C4-2B (cell line): ENCODE measurements at regions not wholly inside any gene's neighbourhood (a gene's known extent, or its start where the extent isn't known, plus 50 kb on each side); places are given as distances from the start of the nearest gene placed in this dataset.

Source experiments
- H3K27ac ChIP-seq: fragments of 450-650 bp; 2 replicates; pipeline ENCODE4 v1.5.1; 2017
- ZFX ChIP-seq: fragments of 450-650 bp; IDR thresholded peaks from 2 replicates; pipeline ENCODE4 v1.6.1; 2017
- TF ChIP-seq, protein P1 (sequence below): fragments of 450-650 bp; conservative IDR thresholded peaks from 2 replicates; pipeline ENCODE4 v1.5.1; 2017; ENCODE audit warnings: mild to moderate bottlenecking

DNA sequence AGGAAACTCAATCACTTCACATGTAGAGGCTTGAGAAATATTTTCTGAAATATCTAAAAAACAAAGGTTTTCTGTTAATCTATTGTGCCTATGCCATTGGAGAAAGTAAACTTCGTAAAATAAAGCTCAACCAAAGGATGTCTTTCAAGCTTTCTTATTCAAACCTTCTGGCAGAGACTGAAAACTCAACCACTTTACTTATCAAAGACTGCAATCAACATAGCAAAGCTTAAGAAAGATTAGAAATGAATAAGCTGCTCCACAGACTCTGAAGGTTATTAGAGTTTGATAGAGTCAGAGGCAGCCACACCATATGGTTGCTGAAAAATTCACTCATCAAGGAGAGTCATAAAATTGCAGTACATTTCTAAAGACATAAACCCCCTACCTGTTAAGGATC is 245.8 kb upstream of the MEOX2 start:
- TF ChIP-seq, protein P1, sequence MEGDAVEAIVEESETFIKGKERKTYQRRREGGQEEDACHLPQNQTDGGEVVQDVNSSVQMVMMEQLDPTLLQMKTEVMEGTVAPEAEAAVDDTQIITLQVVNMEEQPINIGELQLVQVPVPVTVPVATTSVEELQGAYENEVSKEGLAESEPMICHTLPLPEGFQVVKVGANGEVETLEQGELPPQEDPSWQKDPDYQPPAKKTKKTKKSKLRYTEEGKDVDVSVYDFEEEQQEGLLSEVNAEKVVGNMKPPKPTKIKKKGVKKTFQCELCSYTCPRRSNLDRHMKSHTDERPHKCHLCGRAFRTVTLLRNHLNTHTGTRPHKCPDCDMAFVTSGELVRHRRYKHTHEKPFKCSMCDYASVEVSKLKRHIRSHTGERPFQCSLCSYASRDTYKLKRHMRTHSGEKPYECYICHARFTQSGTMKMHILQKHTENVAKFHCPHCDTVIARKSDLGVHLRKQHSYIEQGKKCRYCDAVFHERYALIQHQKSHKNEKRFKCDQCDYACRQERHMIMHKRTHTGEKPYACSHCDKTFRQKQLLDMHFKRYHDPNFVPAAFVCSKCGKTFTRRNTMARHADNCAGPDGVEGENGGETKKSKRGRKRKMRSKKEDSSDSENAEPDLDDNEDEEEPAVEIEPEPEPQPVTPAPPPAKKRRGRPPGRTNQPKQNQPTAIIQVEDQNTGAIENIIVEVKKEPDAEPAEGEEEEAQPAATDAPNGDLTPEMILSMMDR: no peak
- no peak for TF ChIP-seq ZFX

DNA sequence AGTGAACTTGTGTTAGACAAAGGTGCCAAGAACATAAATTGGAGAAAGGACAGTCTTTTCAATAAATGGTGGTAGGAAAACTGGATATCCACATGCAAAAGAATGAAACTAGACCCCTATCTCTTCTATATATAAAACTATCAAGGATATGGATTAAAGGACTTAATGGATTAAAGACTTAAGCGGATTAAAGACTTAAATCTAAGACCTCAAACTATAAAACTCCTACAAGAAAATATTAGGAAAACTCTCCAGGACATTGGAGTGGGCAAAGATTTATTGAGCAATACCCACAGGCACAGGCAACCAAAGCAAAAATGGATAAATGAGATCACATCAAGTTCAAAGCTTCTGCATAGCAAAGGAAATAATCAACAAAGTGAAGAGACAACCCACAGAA is 242.9 kb upstream of the MEOX2 start:
- TF ChIP-seq, protein P1: no peak
- no peak for TF ChIP-seq ZFX
- H3K27ac ChIP-seq: no peak overlapping the region

More for the DNA sequence above, 245.8 kb upstream of the MEOX2 start:
- H3K27ac ChIP-seq: no peak overlapping the region

DNA sequence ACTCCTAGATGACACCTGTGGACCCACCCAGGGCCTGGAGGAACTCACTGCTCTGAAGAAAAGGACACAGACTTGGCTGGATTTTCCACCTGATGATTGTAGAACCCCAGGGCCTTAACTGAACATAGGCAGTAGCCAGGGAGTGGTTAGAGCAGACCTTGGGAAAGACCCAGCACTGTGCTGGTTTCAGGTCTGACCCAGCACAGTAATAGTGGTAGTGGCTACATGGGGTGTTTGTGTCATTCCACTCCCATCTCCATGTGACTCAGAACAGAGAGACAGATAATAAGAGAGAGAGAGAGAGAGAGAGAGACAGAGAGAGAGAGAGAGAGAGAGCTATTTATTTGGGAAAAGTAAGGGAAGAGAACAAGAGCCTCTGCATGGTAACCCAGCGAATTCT is 239.1 kb upstream of the MEOX2 start:
- H3K27ac ChIP-seq: no peak overlapping the region

DNA sequence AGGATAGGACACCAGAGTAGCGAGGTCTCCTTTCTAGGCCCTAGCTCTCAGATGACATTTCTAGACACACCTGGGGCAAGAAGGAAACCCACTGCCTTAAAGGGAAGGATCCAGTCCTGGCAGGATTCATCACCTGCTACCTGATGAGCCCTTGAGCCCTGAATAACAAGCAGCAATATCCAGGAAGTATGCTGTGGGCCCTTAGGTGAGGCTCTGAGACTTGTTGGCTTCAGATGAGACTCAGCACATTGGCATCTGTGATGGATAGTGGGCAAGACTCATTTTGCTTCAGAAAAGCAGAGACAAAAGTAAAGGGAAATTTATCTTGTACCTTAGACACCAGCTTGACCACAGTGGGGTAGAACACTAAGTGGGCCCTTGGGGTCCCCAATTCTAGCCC is 238.4 kb upstream of the MEOX2 start:
- TF ChIP-seq ZFX: no peak
- TF ChIP-seq, protein P1: no peak
- H3K27ac ChIP-seq: no peak overlapping the region

More for the DNA sequence above, 239.1 kb upstream of the MEOX2 start:
- TF ChIP-seq, protein P1: no peak
- TF ChIP-seq ZFX: no peak

DNA sequence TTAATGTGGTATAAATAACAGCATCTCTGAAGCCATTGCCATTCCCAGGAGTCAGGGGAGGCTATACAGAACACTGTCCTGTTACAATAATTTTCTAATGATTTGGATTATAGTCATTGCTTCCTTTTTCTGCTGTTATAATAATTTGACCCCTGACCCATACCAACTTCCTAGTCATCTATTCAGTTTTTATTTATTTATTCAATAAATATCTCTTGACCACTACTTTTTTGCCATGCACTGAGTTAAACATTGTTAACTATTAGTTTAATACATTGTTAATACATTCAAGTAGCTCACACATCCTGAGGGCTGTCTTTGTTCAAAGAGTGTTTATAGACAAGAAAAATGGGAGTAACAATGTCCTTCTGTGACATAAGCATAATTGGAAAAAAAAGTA is 235.5 kb upstream of the MEOX2 start:
- H3K27ac ChIP-seq: no peak overlapping the region
- TF ChIP-seq ZFX: no peak
- TF ChIP-seq, protein P1: no peak

DNA sequence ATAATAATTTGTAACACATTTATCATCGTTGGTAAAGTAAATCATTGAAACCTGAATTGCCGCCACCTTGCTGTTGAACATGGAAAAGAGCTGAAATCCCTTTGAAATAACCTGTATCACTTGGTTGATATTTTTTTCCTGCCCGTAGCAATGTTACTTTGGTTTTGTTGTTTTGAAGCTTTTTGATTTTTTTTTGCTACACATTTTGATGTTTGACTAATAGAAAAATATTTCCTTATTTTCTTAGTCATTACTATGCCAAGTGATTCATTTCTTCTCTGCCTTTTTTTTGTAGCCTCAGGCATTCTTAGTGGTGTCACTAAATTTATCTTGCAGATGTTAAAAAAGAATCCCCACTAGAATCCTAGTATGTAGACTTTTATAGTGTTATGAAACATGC is 235.1 kb upstream of the MEOX2 start:
- no peak overlapping the region for H3K27ac ChIP-seq
- no peak for TF ChIP-seq ZFX
- TF ChIP-seq, protein P1: peak; percentile 23

DNA sequence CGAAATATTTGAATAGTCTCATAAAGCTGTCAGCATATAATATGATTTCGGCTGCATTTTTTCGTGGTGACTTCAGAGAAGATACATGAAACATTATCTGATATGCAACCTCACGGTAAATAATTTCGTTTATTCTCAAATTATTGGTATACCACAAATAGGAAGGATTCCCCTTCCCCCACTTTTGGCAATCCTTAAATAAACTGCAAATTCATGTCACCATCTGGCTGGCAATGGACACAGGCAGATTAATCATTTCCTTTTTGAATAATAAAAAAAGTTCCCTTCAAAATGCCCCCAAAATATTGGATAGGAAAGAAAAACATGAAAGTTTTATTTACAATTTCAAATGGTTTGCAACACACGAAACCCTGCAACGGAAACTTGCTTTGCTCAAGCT is 234.5 kb upstream of the MEOX2 start:
- no peak overlapping the region for H3K27ac ChIP-seq
- TF ChIP-seq, protein P1: no peak
- no peak for TF ChIP-seq ZFX
